Amniotic epithelial cell (primary cell): ENCODE measurements at regions not wholly inside any gene's neighbourhood (a gene's known extent, or its start where the extent isn't known, plus 50 kb on each side); places are given as distances from the start of the nearest gene placed in this dataset.
"Not testable (repeated sequence)": the region's sequence is repeated elsewhere in the genome, so short reads cannot be mapped to it uniquely, and the experiment has no call there.

Experiments used
- DNase-seq: peaks from one replicate; pipeline ENCODE4 v3.0.0-alpha.2; 2010; ENCODE audit warnings: low read depth

DNA sequence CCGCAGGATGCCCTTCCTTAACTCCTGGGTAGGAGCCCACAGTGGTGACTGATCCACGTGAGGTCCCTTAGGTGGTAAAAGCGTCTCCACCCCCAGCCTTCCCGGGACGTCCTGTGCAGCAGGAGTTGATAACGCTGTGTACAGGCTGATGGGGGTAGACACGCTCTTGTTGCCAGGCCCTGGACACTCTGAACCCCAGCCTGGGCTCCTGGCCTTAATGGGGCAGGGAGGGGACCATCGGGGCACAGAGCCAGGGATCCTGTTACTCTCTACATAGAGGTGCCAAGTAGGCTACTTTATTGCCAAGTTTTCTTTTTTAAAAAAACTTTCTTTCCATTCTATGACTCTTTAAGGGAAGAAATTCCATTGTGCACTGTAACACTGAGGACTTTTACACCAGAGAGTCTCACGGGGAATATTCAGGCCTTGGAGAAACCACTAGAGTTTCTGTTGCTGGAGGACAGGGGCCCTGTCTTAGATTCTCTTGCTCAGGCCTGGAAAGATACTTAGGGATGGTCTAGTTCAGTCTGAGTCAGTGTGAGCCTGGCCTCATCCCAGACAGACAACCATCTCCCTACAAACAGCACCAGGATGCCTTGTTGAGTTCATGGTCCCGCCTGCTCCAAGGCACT is 104.3 kb upstream of the RNU6-1 start:
- DNase-seq = no peak

DNA sequence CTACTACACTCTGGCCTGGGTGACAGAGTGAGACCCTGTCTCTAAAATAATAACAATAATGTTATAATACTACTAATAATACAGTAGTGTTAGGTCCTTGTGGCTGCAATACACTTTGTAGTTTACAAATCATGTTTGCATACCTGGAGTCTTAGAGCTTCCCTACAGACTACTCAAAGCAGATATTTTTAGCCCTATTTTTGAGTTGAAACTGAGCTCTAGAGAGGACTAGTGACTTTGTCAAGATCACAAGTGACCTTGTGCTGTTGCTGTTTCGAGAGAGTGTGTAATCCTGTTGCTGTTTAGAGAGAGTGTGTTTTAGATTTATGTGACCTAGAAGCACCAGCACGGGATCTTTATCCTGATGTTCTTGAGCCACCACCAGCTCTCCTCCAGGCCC is 105.3 kb upstream of the RNU6-1 start:
- DNase-seq = no peak

DNA sequence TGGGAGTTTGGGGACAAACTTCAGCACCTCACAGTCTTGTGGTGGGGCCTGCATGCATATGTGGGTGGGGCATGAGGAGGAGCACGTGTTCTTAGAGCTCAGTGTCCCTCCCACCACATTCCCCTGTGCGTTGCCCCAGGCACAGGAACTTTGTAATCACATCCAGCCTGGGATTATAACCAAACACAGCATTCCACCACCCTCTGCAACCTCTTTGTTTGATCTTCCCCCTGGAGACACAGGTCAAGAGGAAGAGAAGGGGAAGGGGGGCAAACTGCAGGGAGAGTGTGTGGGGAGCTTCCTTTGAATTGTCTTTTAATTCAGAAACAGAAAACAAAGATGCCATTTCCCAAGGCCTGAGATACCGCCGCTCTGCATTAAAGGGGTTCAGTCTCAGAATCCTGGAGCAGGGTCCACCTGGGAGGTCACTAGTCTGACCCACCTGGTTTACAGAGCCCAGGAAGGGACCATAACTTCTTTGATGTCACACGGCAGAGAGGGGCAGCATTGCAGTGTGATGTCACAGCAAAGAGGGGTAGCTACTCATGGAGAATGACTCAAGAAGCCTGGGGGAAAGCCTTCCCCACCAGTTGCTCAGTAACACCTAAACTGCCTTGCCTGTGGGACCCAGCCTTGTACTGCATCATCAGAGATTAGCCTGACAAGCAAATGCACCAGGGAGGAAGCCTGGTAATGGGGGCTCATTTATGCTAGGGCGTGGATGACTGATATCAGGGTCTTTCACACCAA is 106.3 kb upstream of the RNU6-1 start:
- DNase-seq = peak; percentile 51

DNA sequence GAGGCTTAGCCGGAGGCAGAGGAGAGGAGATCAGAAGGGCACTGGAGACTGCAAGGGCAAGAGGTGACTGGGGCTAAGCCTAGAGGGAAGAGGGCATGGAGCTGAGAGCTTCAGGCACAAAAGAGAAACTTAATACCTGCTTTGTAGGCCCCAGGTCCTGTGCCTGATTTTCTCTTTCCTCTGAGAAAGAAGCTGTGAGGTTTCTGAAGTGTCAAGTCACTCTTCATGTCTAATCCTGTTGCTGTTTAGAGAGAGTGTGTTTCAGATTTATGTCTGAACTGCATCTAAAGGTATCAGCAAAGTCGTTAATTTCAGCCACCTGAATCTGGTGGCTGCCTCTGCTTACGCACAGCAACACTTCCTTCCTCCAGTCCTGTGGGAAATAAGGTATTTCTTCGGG is 106.9 kb upstream of the RNU6-1 start:
- DNase-seq = no peak

DNA sequence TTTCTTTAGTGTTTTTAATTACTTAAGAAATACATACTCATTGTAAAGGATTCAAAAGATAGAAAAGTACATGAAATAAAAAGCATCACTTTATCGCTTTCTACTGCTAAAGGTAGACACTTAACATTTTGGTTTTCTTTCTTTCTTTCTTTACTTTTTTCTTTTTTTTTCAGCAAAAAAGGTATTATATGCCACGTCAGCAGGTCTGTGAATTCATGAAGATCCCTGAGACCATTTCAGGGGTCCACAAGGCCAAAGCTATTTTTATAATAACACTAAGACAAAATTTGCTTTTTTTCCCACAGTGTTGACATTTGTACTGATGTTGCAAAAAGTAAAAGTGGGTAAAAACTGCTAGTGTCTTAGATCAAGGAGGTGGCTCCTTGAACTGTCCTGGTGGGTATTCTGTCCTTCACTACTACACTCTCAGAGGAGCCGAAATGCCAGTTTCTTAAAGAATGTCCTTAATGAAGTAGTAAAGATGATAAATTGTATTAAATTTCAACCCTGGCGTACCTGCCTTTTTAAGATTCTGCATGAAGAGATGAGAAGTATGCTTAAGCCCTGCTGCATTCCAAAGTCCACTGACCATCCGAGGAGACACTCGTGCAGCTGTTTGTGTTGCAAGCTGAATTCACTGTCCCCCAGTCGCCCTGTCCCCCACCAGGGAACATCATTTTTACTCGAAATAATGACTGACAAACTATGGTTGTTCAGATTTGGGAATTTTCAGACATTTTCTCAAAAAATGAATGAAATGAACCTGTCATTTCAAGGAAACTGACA is 106.7 kb upstream of the PIAS1 start:
- DNase-seq = no peak

DNA sequence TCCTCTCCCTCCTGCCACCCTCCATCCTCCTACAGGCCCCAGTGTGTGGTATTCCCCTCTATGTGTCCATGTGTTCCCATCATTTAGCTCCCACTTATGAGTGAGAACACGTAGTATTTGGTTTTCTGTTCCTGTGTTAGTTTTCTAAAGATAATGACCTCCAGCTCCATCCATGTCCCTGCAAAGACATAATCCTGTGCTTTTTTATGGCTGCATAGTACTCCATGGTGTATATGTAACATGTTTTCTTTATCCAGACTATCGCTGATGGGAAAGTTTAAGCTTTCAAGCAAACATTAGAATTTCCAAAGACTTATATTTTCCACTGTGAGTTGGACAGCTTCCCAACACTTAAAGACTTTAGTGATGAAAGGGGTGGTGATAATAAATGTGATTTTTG is 105.9 kb upstream of the PIAS1 start:
- no peak for DNase-seq

DNA sequence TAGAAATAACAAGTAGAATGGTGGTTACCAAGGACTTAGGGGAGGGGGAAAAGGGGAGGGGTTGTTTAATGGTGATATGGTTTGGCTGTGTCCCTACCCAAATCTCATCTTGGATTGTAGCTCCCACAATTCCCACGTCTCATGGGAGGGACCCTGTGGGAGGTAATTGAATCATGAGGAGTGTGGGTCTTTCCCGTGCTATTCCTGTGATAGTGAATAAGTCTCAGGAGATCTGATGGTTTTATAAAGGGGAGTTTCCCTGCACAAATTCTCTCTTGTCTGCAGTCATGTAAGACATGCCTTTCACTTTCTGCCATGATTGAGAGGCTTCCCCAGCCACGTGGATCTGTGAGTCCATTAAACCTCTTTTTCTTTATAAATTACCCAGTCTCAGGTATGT is 102.9 kb upstream of the PIAS1 start:
- not testable (repeated sequence) for DNase-seq

DNA sequence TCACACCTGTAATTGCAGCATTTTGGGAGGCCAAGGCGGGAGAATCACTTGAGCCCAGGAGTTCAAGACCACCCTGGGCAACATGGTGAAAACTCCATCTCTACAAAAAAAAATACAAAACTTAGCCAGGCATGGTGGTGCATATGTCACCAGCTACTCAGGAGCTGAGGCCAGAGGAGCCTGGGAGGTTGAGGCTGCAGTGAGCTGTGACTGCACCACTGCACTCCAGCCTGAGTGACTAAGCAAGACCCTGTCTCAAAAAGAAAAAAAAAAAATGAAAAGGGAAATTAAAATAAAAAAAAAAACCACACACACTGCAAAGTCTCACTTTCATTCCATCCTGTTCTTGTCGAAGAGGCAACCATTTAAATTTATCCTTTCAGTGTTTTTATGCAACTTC is 100.8 kb upstream of the PIAS1 start:
- DNase-seq = no peak

DNA sequence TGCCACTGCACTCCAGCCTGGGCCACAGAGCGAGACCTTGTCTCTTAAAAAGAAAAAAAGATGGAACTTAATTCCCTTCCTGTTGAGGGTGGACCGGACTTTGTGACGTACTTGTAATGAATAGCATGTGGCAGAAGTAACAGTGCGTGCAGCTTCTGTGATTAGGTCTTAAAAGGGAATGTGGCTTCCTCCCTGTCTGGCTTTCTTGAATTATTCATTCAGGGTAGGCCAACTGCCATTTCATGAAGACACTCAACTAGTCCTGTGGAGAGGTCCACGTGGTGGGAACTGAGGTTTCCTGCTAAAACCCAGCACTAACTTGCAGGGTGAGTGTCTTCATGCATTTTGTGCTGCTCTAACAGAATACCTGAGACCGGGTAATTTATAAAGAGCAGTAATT is 98.9 kb upstream of the PIAS1 start:
- no peak for DNase-seq

DNA sequence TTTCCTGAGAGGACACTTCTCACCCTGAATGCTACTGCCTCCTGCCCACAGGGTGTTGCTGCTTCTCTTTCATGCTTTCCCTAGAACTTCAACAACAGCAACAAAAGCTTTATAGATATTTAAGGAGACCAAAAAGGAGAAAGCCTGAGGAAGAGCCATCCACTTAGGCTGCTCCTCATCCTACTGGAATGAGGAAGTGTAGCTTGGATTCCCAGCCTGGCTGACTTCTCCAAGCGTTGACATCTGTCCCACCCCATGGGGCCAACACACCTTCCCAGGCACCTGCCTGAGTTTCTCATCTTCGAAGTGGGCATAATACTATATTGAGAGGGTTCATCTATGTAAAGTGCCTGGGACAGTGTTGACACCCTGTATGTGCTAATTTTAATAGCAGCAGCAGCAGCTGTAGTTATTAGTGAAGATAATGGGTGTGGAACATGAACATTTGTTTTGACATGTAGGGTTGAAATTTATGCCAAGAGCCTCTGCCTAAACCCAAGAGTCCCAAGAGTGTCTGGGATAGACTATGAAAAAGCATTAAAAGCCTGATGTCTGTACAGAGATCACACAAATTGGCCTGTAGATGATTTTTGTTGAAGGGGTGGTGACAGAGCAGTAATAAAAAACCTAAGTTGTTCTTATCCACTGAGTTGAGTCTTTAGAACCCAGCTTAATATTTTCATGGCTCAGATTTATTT is 96.5 kb upstream of the PIAS1 start:
- DNase-seq = no peak

DNA sequence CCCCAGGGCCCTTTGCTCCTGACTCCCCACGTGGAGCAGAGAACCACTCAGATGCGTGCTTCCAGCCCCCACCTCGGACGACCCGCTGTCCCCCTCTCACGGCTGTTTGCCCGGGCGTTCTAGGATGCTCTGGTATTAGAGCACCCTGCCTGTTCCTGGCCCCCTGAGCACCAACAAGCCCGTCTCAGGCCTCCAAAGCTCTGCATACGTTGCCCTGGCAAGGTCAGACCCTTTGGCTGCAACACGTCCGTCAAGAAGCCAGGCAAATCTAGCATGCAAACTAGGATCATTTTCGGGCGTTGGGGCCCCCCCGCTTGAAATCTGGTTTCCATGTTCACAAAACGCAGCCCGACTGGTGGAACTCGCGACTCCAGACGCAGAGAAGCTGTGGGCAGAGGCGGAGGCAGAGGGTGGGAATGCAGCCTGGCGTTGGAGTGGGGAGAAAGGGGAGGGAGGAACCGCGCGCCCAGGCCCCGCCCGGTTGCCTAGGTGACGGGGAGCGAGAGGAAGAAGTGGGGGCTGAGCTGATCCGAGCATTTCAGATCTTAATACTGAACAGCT is 86.2 kb upstream of the PIAS1 start:
- peak; percentile 67 for DNase-seq

DNA sequence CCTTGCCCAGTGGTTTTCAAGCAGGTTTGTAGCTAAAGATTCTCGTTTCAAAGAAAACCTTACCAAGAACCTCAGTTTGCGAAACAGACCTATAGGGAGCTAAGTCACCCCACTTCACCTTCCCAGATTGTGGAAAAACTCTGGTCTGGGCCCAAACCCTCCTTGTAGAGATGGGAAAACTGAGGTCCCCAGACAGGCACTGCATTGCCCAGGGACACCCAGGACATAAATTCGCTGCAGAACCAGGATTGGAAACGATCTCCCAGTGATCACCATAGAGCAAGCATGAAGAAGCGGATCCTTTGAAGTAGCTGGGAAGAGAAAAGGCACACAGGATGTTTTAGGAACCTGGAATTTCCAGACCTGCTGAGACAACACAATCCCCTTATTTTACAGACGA is 85.6 kb upstream of the PIAS1 start:
- no peak for DNase-seq

DNA sequence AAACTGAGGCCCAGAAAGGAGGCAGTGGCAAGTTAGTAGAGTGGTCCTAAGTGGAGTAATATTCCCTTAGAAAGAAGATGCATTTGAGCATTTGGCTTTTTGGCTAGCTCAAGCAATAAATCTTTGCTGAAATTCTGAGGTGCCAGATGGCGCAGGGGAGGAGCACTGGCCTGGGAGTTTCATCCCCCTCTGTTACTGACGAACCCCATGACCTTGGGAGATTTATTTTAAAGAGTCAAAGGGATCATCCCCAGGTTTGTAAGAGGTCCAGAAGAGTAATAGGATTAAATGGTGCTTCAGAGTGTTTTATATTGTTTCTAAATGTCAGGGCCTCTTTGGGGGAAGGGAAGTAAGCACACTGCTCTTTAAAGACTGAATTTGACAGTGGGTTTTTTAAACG is 85.1 kb upstream of the PIAS1 start:
- peak; percentile 46 for DNase-seq

DNA sequence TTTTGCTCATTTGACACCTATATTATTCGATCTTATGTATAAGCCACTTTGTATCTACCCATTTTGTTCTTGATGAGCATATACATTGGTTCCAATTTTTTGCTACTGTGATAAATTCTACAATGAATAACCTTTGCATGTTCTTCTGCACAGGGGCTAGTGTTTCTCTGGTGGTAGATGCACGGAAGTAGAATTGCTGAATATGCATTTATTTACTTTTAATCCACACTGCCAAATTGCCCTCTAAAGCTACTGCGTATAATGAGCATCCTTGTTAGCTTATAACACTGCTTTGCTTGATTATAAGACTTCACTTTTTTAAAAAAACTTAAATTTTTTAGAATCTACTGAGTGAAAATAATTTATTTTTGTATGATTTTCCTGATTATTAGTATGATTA is 84.2 kb upstream of the PIAS1 start:
- DNase-seq = no peak

DNA sequence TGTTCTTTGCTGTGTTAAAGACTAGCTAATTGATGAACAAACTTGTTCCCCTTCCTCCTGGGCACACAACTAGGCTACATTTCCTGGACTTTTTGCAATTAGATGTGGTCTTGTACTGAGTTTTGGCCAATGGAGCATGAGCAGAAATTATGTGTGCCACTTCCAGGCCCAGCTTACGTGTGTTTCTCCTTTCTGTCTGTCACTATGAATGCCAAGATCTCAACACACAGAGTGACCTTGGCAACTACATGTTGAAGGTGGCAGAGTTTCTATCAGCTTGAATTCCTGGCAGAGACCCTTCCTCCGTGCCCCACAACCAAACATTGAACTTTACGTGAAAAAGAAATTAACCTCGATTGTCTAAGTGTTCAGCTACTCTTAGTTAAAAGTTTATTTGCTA is 81.7 kb upstream of the PIAS1 start:
- DNase-seq = no peak

DNA sequence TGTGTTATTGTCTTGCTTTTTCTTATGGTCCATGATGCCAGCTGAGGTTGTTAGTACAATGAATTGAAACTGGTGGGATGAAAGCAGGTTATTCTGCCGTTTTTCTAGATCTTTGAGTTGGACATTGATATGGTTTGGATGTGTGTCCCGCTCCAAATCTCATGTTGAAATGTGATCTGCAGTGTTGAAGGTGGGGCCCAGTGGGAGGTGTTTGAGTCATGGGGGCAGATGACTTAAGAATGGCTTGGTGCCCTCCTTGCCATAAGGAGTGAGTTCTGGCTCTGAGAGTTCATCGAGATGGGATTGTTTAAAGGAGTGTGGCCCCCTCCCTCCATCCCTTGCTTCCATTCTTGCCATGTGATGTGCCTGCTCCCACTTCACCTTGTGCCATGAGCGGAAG is 80.3 kb upstream of the PIAS1 start:
- DNase-seq = no peak

DNA sequence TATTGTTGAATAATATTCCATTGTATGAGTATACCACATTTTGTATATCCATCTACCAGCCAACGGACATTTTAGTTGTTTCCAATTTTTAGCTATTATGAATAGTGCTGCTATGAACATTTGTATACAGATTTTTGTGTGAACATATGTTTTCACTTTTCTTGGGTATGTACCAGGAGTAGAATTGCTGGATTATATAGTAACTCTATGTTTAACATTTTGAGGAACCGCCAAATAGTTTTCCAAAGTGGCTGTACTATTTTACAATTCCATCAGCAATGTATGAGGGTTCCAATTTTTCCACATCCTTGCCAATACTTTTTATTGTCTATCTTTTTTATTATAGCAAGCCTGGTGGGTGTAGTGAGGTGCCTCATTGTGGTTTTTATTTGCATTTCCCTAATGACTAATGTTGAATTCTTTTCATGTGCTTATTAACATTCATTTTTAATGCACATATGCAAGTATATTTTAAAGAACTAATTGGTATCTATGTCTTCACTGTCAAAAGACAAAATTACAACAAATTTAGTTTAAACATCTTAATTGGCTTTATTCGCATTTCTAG is 77.5 kb upstream of the PIAS1 start:
- no peak for DNase-seq

DNA sequence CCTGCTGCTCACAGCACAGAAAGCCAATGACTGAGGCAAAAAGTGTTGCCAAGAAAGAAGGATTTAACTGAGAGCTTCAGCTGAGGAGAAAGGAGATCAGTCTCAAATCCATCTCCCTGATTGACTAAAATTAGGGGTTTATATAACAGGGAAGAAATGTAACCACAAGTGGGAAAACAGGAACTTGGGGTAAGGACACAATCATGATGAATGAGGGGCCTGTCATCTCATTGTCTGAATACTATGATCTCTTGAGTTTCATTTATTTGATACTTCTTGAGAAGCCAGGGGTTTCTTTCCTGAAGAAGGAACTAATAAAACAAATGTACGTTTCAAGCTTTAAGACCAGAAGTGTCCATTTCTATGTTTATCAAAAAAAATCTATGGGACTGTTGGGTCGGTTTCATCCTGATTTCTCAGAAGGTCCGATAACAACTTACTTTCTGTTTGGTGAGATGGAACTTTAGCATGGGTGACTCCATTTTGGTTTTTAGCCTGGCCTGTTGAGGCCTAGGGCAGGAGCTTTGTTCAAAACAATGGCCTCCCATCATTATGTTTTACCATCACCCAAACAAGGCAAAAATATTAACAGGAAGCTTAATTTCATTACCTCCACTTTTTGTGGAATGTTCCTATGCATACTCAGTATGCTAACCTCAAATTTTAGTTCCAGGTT is 76.6 kb upstream of the PIAS1 start:
- no peak for DNase-seq

DNA sequence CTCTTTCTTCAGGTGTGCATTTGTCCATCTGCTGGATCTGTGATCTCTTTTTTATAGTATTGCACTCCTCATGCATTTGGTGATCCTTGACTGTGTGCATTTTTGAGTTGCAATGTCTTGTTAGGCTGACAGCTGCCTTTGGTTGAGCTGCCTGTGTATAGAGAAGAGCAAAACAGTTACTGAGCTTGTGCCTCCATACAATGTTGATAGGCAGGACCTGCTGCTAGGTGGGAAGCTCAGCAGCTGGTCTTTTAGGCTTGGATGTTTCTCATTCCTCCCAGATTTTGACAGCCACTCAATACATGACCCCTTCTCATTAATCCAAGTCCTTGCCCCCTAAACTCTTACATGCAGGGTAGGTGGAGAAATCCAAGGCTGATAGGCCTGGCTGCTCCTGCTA is 74.8 kb upstream of the PIAS1 start:
- DNase-seq = no peak

DNA sequence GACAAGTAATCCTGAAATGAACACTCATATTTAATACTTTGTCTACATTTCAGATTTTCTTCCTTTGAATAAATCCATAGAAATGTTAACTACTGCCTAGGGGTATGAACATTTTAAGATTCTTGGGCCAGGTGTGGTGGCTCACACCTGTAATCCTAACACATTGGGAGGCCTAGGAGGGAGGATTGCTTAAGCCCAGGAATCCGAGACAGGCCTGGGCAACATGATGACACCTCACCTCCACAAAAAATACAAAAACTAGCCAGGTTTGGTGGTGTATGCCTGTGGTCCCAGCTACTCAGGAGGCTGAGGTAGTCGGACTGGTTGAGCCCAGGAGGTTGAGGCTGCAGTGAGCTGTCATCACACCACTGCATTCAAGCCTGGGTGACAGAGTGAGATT is 73.9 kb upstream of the PIAS1 start:
- DNase-seq = no peak
